Epithelial cell of proximal tubule (primary cell): ENCODE measurements at regions not wholly inside any gene's neighbourhood (a gene's known extent, or its start where the extent isn't known, plus 50 kb on each side); places are given as distances from the start of the nearest gene placed in this dataset.

Source experiments
- DNase-seq: peaks from one replicate; pipeline ENCODE4 v3.0.0-alpha.2; 2011; ENCODE audit warnings: low read depth
- H3K4me3 ChIP-seq: 2 replicates; pipeline ENCODE4 v1.5.1; 2011; ENCODE audit warnings: low read depth, mild to moderate bottlenecking, low read length
- TF ChIP-seq, protein P1 (sequence below): conservative IDR thresholded peaks from 2 replicates; pipeline ENCODE4 v1.5.1; 2012; ENCODE audit warnings: low read depth, mild to moderate bottlenecking, low read length

DNA sequence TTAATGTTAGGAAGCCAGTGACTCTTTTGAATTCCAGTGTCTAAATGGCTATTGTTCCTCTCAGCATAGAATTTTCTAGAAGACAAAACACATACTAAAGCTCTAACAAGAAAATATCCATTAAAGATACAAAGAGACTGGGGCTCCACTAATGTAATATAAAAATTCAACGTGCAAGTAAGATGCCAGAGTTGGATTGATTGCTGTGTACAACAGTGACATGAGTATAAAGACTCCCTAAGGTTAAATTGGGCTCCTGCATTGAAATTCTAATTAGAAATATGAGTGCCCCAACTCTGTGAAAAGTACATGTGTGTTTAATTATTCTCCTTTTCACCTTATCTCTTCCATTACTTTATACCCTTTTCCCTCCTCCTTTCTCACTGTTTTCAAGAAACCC lies 253.6 kb upstream of the G2E3 start:
- no peak for DNase-seq
- H3K4me3 ChIP-seq: no peak overlapping the region
- TF ChIP-seq, protein P1, sequence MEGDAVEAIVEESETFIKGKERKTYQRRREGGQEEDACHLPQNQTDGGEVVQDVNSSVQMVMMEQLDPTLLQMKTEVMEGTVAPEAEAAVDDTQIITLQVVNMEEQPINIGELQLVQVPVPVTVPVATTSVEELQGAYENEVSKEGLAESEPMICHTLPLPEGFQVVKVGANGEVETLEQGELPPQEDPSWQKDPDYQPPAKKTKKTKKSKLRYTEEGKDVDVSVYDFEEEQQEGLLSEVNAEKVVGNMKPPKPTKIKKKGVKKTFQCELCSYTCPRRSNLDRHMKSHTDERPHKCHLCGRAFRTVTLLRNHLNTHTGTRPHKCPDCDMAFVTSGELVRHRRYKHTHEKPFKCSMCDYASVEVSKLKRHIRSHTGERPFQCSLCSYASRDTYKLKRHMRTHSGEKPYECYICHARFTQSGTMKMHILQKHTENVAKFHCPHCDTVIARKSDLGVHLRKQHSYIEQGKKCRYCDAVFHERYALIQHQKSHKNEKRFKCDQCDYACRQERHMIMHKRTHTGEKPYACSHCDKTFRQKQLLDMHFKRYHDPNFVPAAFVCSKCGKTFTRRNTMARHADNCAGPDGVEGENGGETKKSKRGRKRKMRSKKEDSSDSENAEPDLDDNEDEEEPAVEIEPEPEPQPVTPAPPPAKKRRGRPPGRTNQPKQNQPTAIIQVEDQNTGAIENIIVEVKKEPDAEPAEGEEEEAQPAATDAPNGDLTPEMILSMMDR: no peak

DNA sequence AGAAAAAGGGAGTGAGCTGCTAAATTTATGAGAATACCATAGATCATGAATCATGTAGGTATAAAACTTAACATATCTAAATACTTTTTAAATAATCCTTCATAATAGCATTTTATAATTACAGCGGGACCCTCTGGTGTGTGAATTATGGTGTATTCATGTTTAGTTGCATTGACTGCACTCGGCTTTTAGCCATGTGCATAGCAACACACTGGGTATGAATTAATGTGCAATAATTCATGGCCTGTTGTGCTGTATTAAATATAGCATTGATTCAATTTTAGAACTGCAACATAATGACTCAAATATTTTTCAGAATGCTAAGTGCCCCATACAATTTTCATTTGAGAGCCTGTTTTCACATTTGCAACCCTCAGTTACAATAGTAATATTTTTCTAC lies 249.6 kb upstream of the G2E3 start:
- no peak overlapping the region for H3K4me3 ChIP-seq
- DNase-seq: no peak
- TF ChIP-seq, protein P1: no peak

DNA sequence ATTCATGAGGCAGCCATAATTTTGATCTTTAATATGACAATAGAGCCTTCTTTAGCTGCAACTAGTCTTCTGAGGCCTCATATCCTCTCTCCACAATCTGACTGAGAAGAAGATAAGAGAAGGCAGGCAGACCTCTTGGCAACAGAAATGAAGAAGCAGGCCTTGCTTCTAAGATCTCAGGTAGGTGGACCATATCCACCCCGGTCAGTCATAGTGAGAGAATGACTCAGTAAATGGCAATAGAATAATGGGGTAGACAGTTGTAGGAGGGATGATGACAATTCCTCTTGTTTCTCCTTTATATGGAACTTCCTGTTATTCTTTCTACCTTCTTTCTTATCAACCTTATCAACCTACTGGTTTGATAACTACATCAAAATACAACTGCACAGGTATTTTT lies 246.7 kb upstream of the G2E3 start:
- H3K4me3 ChIP-seq: no peak overlapping the region
- DNase-seq: no peak
- TF ChIP-seq, protein P1: no peak

DNA sequence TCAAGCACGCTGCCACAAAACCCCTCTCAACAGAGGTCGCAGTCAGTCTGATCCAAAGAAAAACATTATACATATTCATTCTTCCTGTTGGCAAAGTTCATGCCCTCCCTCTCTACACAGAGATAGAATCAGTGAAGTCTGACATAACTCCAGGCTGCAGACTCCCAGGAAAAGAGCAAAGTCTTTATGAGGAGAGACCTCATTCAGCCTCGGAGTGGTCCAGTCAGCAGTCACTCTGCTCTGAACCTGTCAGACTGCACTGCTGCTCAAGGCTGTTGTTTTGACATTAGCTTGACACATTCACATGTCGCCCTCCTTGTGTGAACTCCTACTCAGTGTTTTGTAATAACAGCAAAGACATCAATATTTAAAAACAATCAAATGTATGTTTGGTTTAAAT lies 241.2 kb upstream of the G2E3 start:
- no peak overlapping the region for H3K4me3 ChIP-seq
- TF ChIP-seq, protein P1: no peak
- no peak for DNase-seq

DNA sequence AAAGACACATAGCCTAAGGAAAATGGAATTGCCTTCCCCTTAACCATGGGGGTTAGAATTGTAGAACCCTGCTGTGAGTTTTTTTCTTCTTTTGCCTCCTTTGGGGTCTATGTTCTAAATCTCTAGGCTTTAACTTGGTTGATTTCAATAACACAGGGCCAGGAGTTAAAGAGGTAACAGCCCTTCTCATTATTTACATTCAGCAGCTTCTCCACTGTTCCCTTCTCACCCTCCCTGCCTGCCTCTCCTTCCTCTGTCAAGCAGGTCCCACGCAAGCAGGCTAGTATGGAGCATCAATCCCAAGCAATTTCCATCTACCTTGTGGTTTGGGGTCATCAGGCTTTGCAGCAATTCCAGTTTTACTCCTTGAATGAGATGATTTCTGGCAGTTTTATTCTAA lies 236.1 kb upstream of the G2E3 start:
- TF ChIP-seq, protein P1: no peak
- no peak for DNase-seq
- no peak overlapping the region for H3K4me3 ChIP-seq

DNA sequence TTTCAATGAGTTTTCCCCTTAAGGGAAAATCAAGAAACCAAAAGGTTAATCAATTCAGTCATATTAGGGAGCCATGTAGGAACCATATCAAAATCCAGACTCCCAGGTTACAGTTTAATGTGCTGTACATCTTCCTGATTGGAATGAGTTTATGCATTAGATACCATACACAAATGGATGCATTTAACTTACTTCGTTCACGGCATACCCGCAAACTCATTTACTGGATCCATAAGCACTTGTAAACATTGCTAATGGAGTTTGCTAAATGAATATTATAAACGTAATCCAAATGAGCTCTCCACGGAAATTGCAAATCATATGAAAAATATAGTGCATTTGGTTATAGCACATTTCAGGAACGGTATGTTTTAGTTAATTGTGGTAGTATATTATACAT lies 228.9 kb upstream of the G2E3 start:
- DNase-seq: no peak
- TF ChIP-seq, protein P1: no peak

DNA sequence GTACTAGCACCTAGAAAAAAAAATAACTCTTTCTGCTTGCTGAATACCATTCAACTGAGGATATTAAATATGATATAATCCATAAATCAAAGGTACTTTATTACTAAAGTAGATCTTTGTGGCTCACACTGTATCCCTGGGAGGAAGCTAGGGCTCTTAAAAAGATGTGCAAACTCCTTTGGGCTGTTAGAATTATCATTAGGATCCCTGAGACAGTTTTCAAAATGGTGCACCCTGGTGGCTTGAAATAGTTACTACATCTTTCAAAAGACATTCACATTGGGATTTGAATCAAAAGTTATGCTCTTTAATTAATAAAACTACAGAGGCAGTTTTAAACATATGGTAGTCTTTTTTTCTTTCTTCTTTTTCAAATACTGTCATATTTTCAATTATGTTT lies 228.5 kb upstream of the G2E3 start:
- DNase-seq: no peak
- TF ChIP-seq, protein P1: peak; percentile 57

More for the DNA sequence above, 228.9 kb upstream of the G2E3 start:
- no peak overlapping the region for H3K4me3 ChIP-seq

More for the DNA sequence above, 228.5 kb upstream of the G2E3 start:
- H3K4me3 ChIP-seq: no peak overlapping the region
